HCT116 (cell line): ENCODE measurements at regions not wholly inside any gene's neighbourhood (a gene's known extent, or its start where the extent isn't known, plus 50 kb on each side); places are given as distances from the start of the nearest gene placed in this dataset.

Source experiments
- ATAC-seq: fragments of 200-7000 bp; cut with Tn5 transposase; 2 replicates; pipeline ENCODE4 v1.9.1; 2020; ENCODE audit warnings: mild to moderate bottlenecking, moderate library complexity
- BruUV-seq: library from RNA; stranded (reverse); fragments of 400-500 nt; replicated peaks from 2 replicates; lab custom pipeline; 2021; lab: Mats Ljungman, UMichigan
- CTCF ChIA-PET: fragments of 300-600 bp; sonication (Branson Sonifier 250); formaldehyde crosslinking; loops from one replicate; lab custom pipeline; 2021; ENCODE audit warnings: antibody characterized with exemption; lab: Charles Lee
- POLR2A ChIA-PET: fragments of 300-600, 350-600 bp; sonication (Branson Sonifier 250); formaldehyde crosslinking; loops from one replicate; lab custom pipeline; 2021; ENCODE audit warnings: antibody characterized with exemption; lab: Charles Lee
- RAD21 ChIA-PET, 2 experiments: fragments of 300-600 bp; sonication (Branson Sonifier 250); formaldehyde crosslinking; loops; one replicate each; lab custom pipeline; 2023; ENCODE audit warnings: low total read pairs in 2 of 2; ENCODE audit not compliant: uncharacterized antibody in 2 of 2, unreplicated experiment in 2 of 2, low non-redundant PET in 1 of 2; lab: Charles Lee
- DNase-seq: peaks from one replicate; pipeline ENCODE4 v3.0.0-alpha.2; 2010; ENCODE audit warnings: low read depth, low spot score
- H2AFZ ChIP-seq: fragments of 200-600 bp; shearing (Covaris generic), sonication (generic); 2 replicates; pipeline ENCODE4 v1.6.1; 2017; ENCODE audit warnings: low read depth, mixed run types, mixed read lengths, antibody characterized with exemption, low read length; ENCODE audit not compliant: poor library complexity, severe bottlenecking
- H3K27ac ChIP-seq: 2 replicates; pipeline ENCODE4 v1.5.1; 2012; ENCODE audit warnings: low read depth, low read length
- H3K27me3 ChIP-seq: fragments of 200-600 bp; sonication (generic); 2 replicates; pipeline ENCODE4 v1.6.1; 2016; ENCODE audit warnings: mixed run types, low read length, mixed read lengths; ENCODE audit not compliant: insufficient read depth
- H3K36me3 ChIP-seq, 2 experiments: fragments of 200-500 bp in 1 of 2; fragments of 200-600 bp in 1 of 2; sonication (Bioruptor generic) in 1 of 2; sonication (generic) in 1 of 2; 2 replicates each; pipeline versions ENCODE4 v1.5.1 to v1.6.1; 2014 to 2016; ENCODE audit warnings: low read length in 2 of 2, inconsistent platforms in 1 of 2, mixed read lengths in 1 of 2, mixed run types in 1 of 2; ENCODE audit not compliant: insufficient read depth in 2 of 2, control insufficient read depth in 1 of 2
- H3K4me1 ChIP-seq, 2 experiments: fragments of 200-600 bp in 1 of 2; sonication (generic) in 1 of 2; 2 replicates each; pipeline versions ENCODE4 v1.5.1 to v1.6.1; 2012 to 2017; ENCODE audit warnings: low read length in 2 of 2, inconsistent platforms in 1 of 2, mild to moderate bottlenecking in 1 of 2, mixed read lengths in 1 of 2, mixed run types in 1 of 2, moderate library complexity in 1 of 2; ENCODE audit not compliant: insufficient read depth in 2 of 2, control insufficient read depth in 1 of 2
- H3K4me2 ChIP-seq: fragments of 200-600 bp; sonication (generic); 2 replicates; pipeline ENCODE4 v1.6.1; 2017; ENCODE audit warnings: mixed run types, low read length, mixed read lengths
- H3K4me3 ChIP-seq, 2 experiments: fragments of 200-600 bp in 1 of 2; sonication (generic) in 1 of 2; replicated peaks in 1 of 2; 2 replicates each; pipeline ENCODE4 v1.5.1; 2011 to 2016; ENCODE audit warnings: low read length in 2 of 2, control low read depth in 1 of 2, low read depth in 1 of 2, mild to moderate bottlenecking in 1 of 2, mixed read lengths in 1 of 2, mixed run types in 1 of 2
- H3K79me2 ChIP-seq: fragments of 200-600 bp; sonication (generic); 2 replicates; pipeline ENCODE4 v1.6.1; 2017; ENCODE audit warnings: mild to moderate bottlenecking, mixed run types, low read length, moderate library complexity, mixed read lengths; ENCODE audit not compliant: insufficient read depth
- H3K9ac ChIP-seq: fragments of 200-600 bp; sonication (generic); 2 replicates; pipeline ENCODE4 v1.6.1; 2016; ENCODE audit warnings: low read length, mixed read lengths
- H3K9me2 ChIP-seq: fragments of 200-600 bp; sonication (generic), shearing (Covaris generic); 2 replicates; pipeline ENCODE4 v1.6.1; 2017; ENCODE audit warnings: mixed run types, mild to moderate bottlenecking, moderate library complexity; ENCODE audit not compliant: insufficient read depth
- H3K9me3 ChIP-seq, 2 experiments: fragments of 200-500 bp in 1 of 2; fragments of 200-600 bp in 1 of 2; sonication (Bioruptor generic) in 1 of 2; sonication (generic) in 1 of 2; 2 replicates each; pipeline ENCODE4 v1.6.1; 2014 to 2017; ENCODE audit warnings: low read length in 2 of 2, mixed read lengths in 2 of 2, inconsistent platforms in 1 of 2, low read depth in 1 of 2, mild to moderate bottlenecking in 1 of 2, mixed run types in 1 of 2, moderate library complexity in 1 of 2; ENCODE audit not compliant: control insufficient read depth in 1 of 2, insufficient read depth in 1 of 2
- H4K20me1 ChIP-seq: fragments of 200-600 bp; sonication (generic), shearing (Covaris generic); 2 replicates; pipeline ENCODE4 v1.6.1; 2017; ENCODE audit warnings: mixed run types, mild to moderate bottlenecking, moderate library complexity; ENCODE audit not compliant: insufficient read depth
- ATF3 ChIP-seq: IDR thresholded peaks from 2 replicates; pipeline ENCODE4 v1.6.1; 2012
- CEBPB ChIP-seq: IDR thresholded peaks from 2 replicates; pipeline ENCODE4 v1.6.1; 2012; ENCODE audit warnings: low read depth
- CTCF ChIP-seq, 3 experiments: fragments of 200-600 bp in 1 of 3; sonication (generic) in 1 of 3; IDR thresholded peaks in 2 of 3; conservative IDR thresholded peaks in 1 of 3; 2 replicates each; pipeline ENCODE4 v1.5.1; 2012 to 2017; ENCODE audit warnings: low read depth in 2 of 3, low read length in 2 of 3, antibody characterized with exemption in 1 of 3, borderline replicate concordance in 1 of 3, control low read depth in 1 of 3, mild to moderate bottlenecking in 1 of 3, mixed read lengths in 1 of 3, mixed run types in 1 of 3, moderate library complexity in 1 of 3; ENCODE audit not compliant: insufficient read depth in 1 of 3
- EGR1 ChIP-seq: IDR thresholded peaks from 2 replicates; pipeline ENCODE4 v1.6.1; 2012; ENCODE audit warnings: low read depth
- ELF1 ChIP-seq: IDR thresholded peaks from 2 replicates; pipeline ENCODE4 v1.6.1; 2012; ENCODE audit warnings: low read depth, borderline replicate concordance
- EZH2 ChIP-seq: fragments of 200-600 bp; sonication (generic); IDR thresholded peaks from 2 replicates; pipeline ENCODE4 v1.6.1; 2017; ENCODE audit warnings: antibody characterized with exemption, mixed run types
- EZH2phosphoT487 ChIP-seq: fragments of 200-600 bp; IDR thresholded peaks from 2 replicates; pipeline ENCODE4 v1.6.1; 2018; ENCODE audit warnings: antibody characterized with exemption, borderline replicate concordance
- FOSL1 ChIP-seq: IDR thresholded peaks from 2 replicates; pipeline ENCODE4 v1.6.1; 2012; ENCODE audit warnings: low read depth
- MAX ChIP-seq: IDR thresholded peaks from 2 replicates; pipeline ENCODE4 v1.6.1; 2012
- POLR2A ChIP-seq: IDR thresholded peaks from 2 replicates; pipeline ENCODE4 v1.7.0; 2011; ENCODE audit warnings: borderline replicate concordance; ENCODE audit not compliant: insufficient read depth, insufficient read length; ENCODE audit errors: extremely low read depth
- POLR2AphosphoS5 ChIP-seq: IDR thresholded peaks from 2 replicates; pipeline ENCODE4 v1.6.1; 2011; ENCODE audit warnings: mild to moderate bottlenecking, low read depth, low read length, moderate library complexity
- REST ChIP-seq: IDR thresholded peaks from 2 replicates; pipeline ENCODE4 v1.6.1; 2012; ENCODE audit warnings: low read depth
- SIN3A ChIP-seq: IDR thresholded peaks from 2 replicates; pipeline ENCODE4 v1.6.1; 2012; ENCODE audit warnings: low read depth
- SP1 ChIP-seq: IDR thresholded peaks from 2 replicates; pipeline ENCODE4 v1.6.1; 2012; ENCODE audit warnings: low read depth
- SRF ChIP-seq: IDR thresholded peaks from 2 replicates; pipeline ENCODE4 v1.6.1; 2012; ENCODE audit warnings: low read depth
- TCF7L2 ChIP-seq: IDR thresholded peaks from 2 replicates; pipeline ENCODE4 v1.7.0; 2011; ENCODE audit warnings: borderline replicate concordance, inconsistent platforms; ENCODE audit not compliant: insufficient read depth, insufficient read length; ENCODE audit errors: extremely low read depth
- YY1 ChIP-seq: IDR thresholded peaks from 2 replicates; pipeline ENCODE4 v1.6.1; 2011; ENCODE audit warnings: low read length, low read depth, moderate library complexity, mild to moderate bottlenecking; ENCODE audit not compliant: insufficient replicate concordance; ENCODE audit errors: extremely low read depth
- ZBTB33 ChIP-seq: IDR thresholded peaks from 2 replicates; pipeline ENCODE4 v1.6.1; 2011; ENCODE audit warnings: mild to moderate bottlenecking, low read length, moderate library complexity; ENCODE audit not compliant: insufficient replicate concordance; ENCODE audit errors: extremely low read depth
- ZFX ChIP-seq: fragments of 450-650 bp; IDR thresholded peaks from 2 replicates; pipeline ENCODE4 v1.6.1; 2017
- ZNF274 ChIP-seq: fragments of 200-500 bp; sonication (Bioruptor generic); IDR thresholded peaks from 2 replicates; pipeline ENCODE4 v1.6.1; 2014; ENCODE audit warnings: mild to moderate bottlenecking, low read depth, low read length, inconsistent platforms
- intact Hi-C: fragments of 100-400 bp; cut with micrococcal nuclease; formaldehyde crosslinking; loops from 2 replicates; pipeline ENCODE4 v1.10.0; 2022

GRCh38 chr13:47511647-47512046 is 489.4 kb downstream of the SUCLA2 start:
- Histone ChIP-seq H3K9me3 (peaks cover 0 to 11% of the 10 kb centered on the region in 2 experiments; a peak in 2 of 4 replicates), H3K4me2 (no peak overlapping the region), H3K27ac (no peak overlapping the region), H4K20me1 (no peaks in the 10 kb centered on the region), H2AFZ (no peak overlapping the region), H3K4me1 (no peaks in the 10 kb centered on the region), H3K4me3 (no peak overlapping the region), H3K9me2 (no peaks in the 10 kb centered on the region), H3K36me3 (no peaks in the 10 kb centered on the region), H3K27me3 (no peaks in the 10 kb centered on the region), H3K79me2 (no peaks in the 10 kb centered on the region), H3K9ac (no peak overlapping the region)
- DNase-seq, result no peak
- POLR2A ChIA-PET, result no interaction called here
- no peak for TF ChIP-seq SIN3A
- TF ChIP-seq EGR1, result no peak
- no peak for TF ChIP-seq POLR2AphosphoS5
- no peak for TF ChIP-seq YY1
- TF ChIP-seq ZFX, result no peak
- TF ChIP-seq SP1, result no peak
- TF ChIP-seq ATF3, result no peak
- no peak for TF ChIP-seq MAX
- TF ChIP-seq CTCF (IDR thresholded peaks at IDR 0.05 in 2 of 3, conservative IDR thresholded peaks at IDR 0.05 in 1 of 3; ENCODE audit: borderline replicate concordance in 1 of 3, insufficient read depth in 1 of 3, low read depth in 2 of 3, low read length in 2 of 3), result no peak
- TF ChIP-seq ZBTB33, result no peak
- no peak for TF ChIP-seq CEBPB
- TF ChIP-seq ELF1, result no peak
- TF ChIP-seq TCF7L2, result no peak
- no peak for TF ChIP-seq EZH2phosphoT487
- TF ChIP-seq FOSL1, result no peak
- no peak for TF ChIP-seq EZH2
- TF ChIP-seq ZNF274, result no peak
- TF ChIP-seq SRF, result no peak
- no peak for TF ChIP-seq POLR2A
- no peak for TF ChIP-seq REST
- RAD21 ChIA-PET, result no interaction called here
- BruUV-seq, result no TSS peak
- CTCF ChIA-PET, result no interaction called here
- no peak for ATAC-seq
- intact Hi-C loops, result no loop called here
